NCI-H748 (cell line): ENCODE measurements at regions not wholly inside any gene's neighbourhood (a gene's known extent, or its start where the extent isn't known, plus 50 kb on each side); places are given as distances from the start of the nearest gene placed in this dataset.
A peak's percentile ranks its signal among the peaks of the same experiment; 100 is the strongest.
"Not testable (repeated sequence)": the region's sequence is repeated elsewhere in the genome, so short reads cannot be mapped to it uniquely, and the experiment has no call there.

ENCODE experiments used
- DNase-seq: peaks from one replicate; lab custom pipeline; 2025; ENCODE audit not compliant: unreplicated experiment; lab: John Stamatoyannopoulos, UW

- no peak for DNase-seq
Measured at GRCh38 chr17:71639865-71640264, 481.0 kb upstream of the SOX9 start.

- DNase-seq, result not testable (repeated sequence)
Measured at GRCh38 chr17:71646890-71647289, 473.9 kb upstream of the SOX9 start.

- not testable (repeated sequence) for DNase-seq
Measured at GRCh38 chr17:71648342-71648741, 472.5 kb upstream of the SOX9 start.

GRCh38 chr17:71649941-71650350 is 470.9 kb upstream of the SOX9 start:
- DNase-seq, result no peak

GRCh38 chr17:71655542-71655941 is 465.3 kb upstream of the SOX9 start:
- DNase-seq, result no peak

GRCh38 chr17:71656964-71657858 is 463.6 kb upstream of the SOX9 start:
- DNase-seq, result no peak

- DNase-seq, result no peak
Measured at GRCh38 chr17:71658996-71659395, 461.8 kb upstream of the SOX9 start.

GRCh38 chr17:71664861-71665260 is 456.0 kb upstream of the SOX9 start:
- no peak for DNase-seq

GRCh38 chr17:71666047-71666446 is 454.8 kb upstream of the SOX9 start:
- DNase-seq, result no peak

- no peak for DNase-seq
Measured at GRCh38 chr17:71667661-71668060, 453.2 kb upstream of the SOX9 start.

GRCh38 chr17:71668807-71669206 is 452.0 kb upstream of the SOX9 start:
- DNase-seq, result no peak

GRCh38 chr17:71677439-71677838 is 443.4 kb upstream of the SOX9 start:
- DNase-seq, result no peak

GRCh38 chr17:71679832-71680231 is 441.0 kb upstream of the SOX9 start:
- no peak for DNase-seq

- no peak for DNase-seq
Measured at GRCh38 chr17:71681427-71682173, 439.2 kb upstream of the SOX9 start.

GRCh38 chr17:71682174-71682494 is 438.7 kb upstream of the SOX9 start:
- DNase-seq, result no peak

GRCh38 chr17:71689782-71690181 is 431.0 kb upstream of the SOX9 start:
- no peak for DNase-seq

GRCh38 chr17:71699907-71700306 is 420.9 kb upstream of the SOX9 start:
- no peak for DNase-seq

- no peak for DNase-seq
Measured at GRCh38 chr17:71703701-71704100, 417.1 kb upstream of the SOX9 start.

- peak; percentile 77 for DNase-seq
Measured at GRCh38 chr17:71709271-71709890, 411.4 kb upstream of the SOX9 start.

- DNase-seq, result peak; percentile 92
Measured at GRCh38 chr17:71709946-71710345, 410.9 kb upstream of the SOX9 start.

GRCh38 chr17:71710816-71711215 is 410.0 kb upstream of the SOX9 start:
- peak; percentile 25 for DNase-seq

GRCh38 chr17:71713846-71714245 is 407.0 kb upstream of the SOX9 start:
- DNase-seq, result peak; percentile 21
